Coronary artery (tissue), 2 donors: ENCODE measurements at regions not wholly inside any gene's neighbourhood (a gene's known extent, or its start where the extent isn't known, plus 50 kb on each side); places are given as distances from the start of the nearest gene placed in this dataset.

Source experiments
- DNase-seq: peaks from one replicate; pipeline ENCODE4 v3.0.0-alpha.2; 2017; ENCODE audit warnings: low spot score
- H3K27ac ChIP-seq, 2 donors: fragments of 200-600 bp; sonication (generic); one replicate each; pipeline ENCODE4 v1.5.1; 2016 to 2019
- H3K4me3 ChIP-seq: fragments of 200-600 bp; sonication (generic); 2 replicates; pipeline ENCODE4 v1.5.1; 2016; ENCODE audit warnings: mild to moderate bottlenecking, moderate library complexity
- TF ChIP-seq, protein P1 (sequence below): fragments of 200-600 bp; sonication (generic); IDR thresholded peaks from one replicate; pipeline ENCODE4 v1.5.1; 2019; ENCODE audit warnings: antibody characterized with exemption

GRCh38 chr22:22042599-22043295 is 60.2 kb upstream of the TOP3B start:
- DNase-seq, result no peak
- H3K27ac ChIP-seq, result no peak overlapping the region
- H3K4me3 ChIP-seq, result no peak overlapping the region
- TF ChIP-seq, protein P1, sequence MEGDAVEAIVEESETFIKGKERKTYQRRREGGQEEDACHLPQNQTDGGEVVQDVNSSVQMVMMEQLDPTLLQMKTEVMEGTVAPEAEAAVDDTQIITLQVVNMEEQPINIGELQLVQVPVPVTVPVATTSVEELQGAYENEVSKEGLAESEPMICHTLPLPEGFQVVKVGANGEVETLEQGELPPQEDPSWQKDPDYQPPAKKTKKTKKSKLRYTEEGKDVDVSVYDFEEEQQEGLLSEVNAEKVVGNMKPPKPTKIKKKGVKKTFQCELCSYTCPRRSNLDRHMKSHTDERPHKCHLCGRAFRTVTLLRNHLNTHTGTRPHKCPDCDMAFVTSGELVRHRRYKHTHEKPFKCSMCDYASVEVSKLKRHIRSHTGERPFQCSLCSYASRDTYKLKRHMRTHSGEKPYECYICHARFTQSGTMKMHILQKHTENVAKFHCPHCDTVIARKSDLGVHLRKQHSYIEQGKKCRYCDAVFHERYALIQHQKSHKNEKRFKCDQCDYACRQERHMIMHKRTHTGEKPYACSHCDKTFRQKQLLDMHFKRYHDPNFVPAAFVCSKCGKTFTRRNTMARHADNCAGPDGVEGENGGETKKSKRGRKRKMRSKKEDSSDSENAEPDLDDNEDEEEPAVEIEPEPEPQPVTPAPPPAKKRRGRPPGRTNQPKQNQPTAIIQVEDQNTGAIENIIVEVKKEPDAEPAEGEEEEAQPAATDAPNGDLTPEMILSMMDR, result no peak

DNA sequence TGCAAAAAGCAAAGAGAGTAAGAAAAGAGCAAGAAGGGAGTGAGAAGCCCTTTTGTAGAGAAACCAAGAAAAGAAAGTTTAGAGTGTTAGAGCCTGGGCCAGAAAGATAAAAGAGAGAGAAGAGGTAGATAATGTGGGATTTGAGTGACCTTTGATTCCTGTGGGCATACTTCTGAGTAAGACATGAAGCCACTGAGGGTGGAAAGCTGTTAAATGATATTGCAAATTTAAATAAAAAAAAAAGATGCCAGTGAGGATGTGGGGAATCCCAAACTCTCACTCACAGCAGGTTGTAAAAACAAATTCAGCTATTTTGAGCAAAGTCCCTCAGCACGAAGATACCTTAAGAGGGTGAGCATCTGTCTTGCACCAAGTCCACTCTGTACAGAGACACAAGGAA is 59.4 kb upstream of the TOP3B start:
- no peak overlapping the region for H3K27ac ChIP-seq
- DNase-seq, result no peak
- TF ChIP-seq, protein P1, result no peak
- H3K4me3 ChIP-seq, result no peak overlapping the region

- TF ChIP-seq, protein P1, result no peak
- DNase-seq, result no peak
- Histone ChIP-seq H3K27ac (no peak overlapping the region), H3K4me3 (no peak overlapping the region)
Measured at GRCh38 chr22:22040908-22041307, 58.3 kb upstream of the TOP3B start.

DNA sequence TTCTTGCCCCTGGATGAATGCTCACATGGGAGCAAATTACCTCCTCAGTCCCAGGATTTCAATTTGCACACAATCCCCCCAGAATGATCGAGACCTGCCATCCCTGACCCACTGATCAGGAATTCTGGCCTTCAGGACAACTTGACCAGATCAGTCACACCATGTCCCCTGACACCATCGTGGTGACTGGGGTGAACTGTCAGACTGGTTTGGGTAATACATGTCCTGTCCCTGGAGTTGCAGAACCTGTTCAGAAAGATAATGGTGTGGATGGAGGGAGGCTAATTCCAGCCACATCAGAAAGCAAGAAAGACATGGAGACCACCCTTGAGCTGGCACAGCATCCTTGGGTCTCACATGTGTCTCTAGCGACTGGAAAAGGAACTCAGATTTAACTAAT is 57.9 kb upstream of the TOP3B start:
- TF ChIP-seq, protein P1, result no peak
- DNase-seq, result no peak
- no peak overlapping the region for H3K4me3 ChIP-seq
- H3K27ac ChIP-seq, result no peak overlapping the region

GRCh38 chr22:22039286-22040074 is 56.9 kb upstream of the TOP3B start:
- H3K4me3 ChIP-seq, result no peak overlapping the region
- DNase-seq, result no peak
- TF ChIP-seq, protein P1, result no peak
- H3K27ac ChIP-seq, result no peak overlapping the region

- no peak for DNase-seq
- TF ChIP-seq, protein P1, result no peak
- Histone ChIP-seq H3K27ac (no peak overlapping the region), H3K4me3 (no peak overlapping the region)
Measured at GRCh38 chr22:22038178-22038880, 55.7 kb upstream of the TOP3B start.
